Kidney epithelial cell (primary cell): ENCODE measurements at regions not wholly inside any gene's neighbourhood (a gene's known extent, or its start where the extent isn't known, plus 50 kb on each side); places are given as distances from the start of the nearest gene placed in this dataset.

Experiments used
- DNase-seq: peaks from one replicate; pipeline ENCODE4 v3.0.0-alpha.2; 2010; ENCODE audit warnings: low read depth
- H3K27me3 ChIP-seq: 2 replicates; pipeline ENCODE4 v1.6.0; 2011; ENCODE audit warnings: low read length; ENCODE audit not compliant: control insufficient read depth, insufficient read depth
- H3K36me3 ChIP-seq: 2 replicates; pipeline ENCODE4 v1.5.1; 2011; ENCODE audit warnings: low read length; ENCODE audit not compliant: control insufficient read depth, insufficient read depth
- H3K4me3 ChIP-seq: 2 replicates; pipeline ENCODE4 v1.5.1; 2011; ENCODE audit warnings: low read depth, mild to moderate bottlenecking, control low read depth, low read length
- CTCF ChIP-seq: IDR thresholded peaks from 2 replicates; pipeline ENCODE4 v1.5.1; 2011; ENCODE audit warnings: mild to moderate bottlenecking, moderate library complexity, low read length, control low read depth, inconsistent platforms; ENCODE audit not compliant: insufficient read depth, poor library complexity, severe bottlenecking

- H3K36me3 ChIP-seq: no peaks in the 10 kb centered on the region
- DNase-seq: no peak
- no peaks in the 10 kb centered on the region for H3K27me3 ChIP-seq
- TF ChIP-seq CTCF: no peak
- no peak overlapping the region for H3K4me3 ChIP-seq
Measured at GRCh38 chr7:46137725-46138124, 216.7 kb upstream of the IGFBP3 start.

DNA sequence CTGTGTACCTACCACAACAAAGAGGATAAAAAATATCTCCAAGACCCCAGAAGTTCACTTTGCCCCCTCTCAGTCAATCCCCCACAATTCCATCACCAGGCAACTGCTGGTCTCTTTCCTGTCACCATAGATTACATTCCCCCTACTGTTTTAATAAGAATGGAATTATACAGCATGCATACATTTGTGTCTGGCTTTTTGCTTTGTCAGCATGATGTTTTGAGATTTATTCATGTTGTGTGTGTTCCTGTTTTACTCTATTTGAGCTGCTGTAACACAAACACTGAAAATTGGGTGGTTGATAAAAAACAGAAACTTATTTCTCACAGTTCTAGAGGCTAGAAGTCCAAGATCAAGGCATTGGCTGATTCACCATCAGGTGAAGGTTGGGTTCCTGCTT lies 214.5 kb upstream of the IGFBP3 start:
- Histone ChIP-seq H3K36me3 (no peaks in the 10 kb centered on the region), H3K27me3 (no peaks in the 10 kb centered on the region), H3K4me3 (no peak overlapping the region)
- no peak for TF ChIP-seq CTCF
- DNase-seq: no peak

DNA sequence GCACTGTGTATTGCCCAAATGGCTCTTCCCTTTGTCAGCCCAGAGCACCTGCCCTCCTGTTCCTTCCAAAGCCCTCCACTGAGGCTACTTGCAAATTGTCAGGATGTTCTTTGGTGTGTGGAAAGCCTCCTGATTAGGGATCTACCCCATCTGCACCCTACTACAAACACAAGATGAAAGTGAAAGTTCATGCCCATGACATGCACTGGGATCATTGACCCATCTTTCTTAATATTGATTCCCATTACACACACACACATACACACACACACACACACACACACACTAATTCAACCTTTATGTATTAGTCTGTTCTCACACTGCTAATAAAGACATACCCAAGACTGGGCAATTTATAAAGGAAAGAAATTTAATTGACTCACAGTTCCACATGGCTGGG lies 213.7 kb upstream of the IGFBP3 start:
- Histone ChIP-seq H3K27me3 (no peaks in the 10 kb centered on the region), H3K4me3 (no peak overlapping the region), H3K36me3 (no peaks in the 10 kb centered on the region)
- DNase-seq: no peak
- TF ChIP-seq CTCF: no peak

- no peak overlapping the region for H3K4me3 ChIP-seq
- DNase-seq: no peak
- TF ChIP-seq CTCF: no peak
- H3K36me3 ChIP-seq: no peaks in the 10 kb centered on the region
- H3K27me3 ChIP-seq: no peaks in the 10 kb centered on the region
Measured at GRCh38 chr7:46134385-46134784, 213.3 kb upstream of the IGFBP3 start.

DNA sequence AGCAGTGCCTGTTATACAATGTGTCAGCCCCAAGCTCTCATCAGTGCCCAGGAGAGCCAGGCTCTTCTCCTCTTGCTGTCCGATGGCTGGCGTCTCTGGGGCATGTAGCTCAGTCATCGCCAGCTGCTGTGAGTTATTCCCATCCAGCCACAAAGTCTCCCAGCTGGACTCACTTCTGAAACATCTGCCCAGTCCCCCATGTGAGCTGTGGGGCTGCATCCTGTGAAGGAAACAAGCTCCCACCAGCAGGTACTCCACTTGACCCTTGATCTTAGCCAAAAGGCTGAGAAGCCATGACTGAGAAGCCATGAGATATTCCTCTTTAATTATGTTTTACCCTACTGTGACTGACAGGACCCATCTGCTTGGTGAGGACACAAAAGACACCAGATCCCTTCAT lies 212.7 kb upstream of the IGFBP3 start:
- H3K36me3 ChIP-seq: no peaks in the 10 kb centered on the region
- no peak for DNase-seq
- TF ChIP-seq CTCF: no peak

GRCh38 chr7:46133072-46133471 lies 212.0 kb upstream of the IGFBP3 start:
- TF ChIP-seq CTCF: no peak
- Histone ChIP-seq H3K4me3 (no peak overlapping the region), H3K27me3 (no peaks in the 10 kb centered on the region), H3K36me3 (no peaks in the 10 kb centered on the region)
- no peak for DNase-seq

More for the DNA sequence above, 212.7 kb upstream of the IGFBP3 start:
- Histone ChIP-seq H3K27me3 (no peaks in the 10 kb centered on the region), H3K4me3 (no peak overlapping the region)
